ENCODE measurements at regions not wholly inside any gene's neighbourhood (a gene's known extent, or its start where the extent isn't known, plus 50 kb on each side); places are given as distances from the start of the nearest gene placed in this dataset.

DNA sequence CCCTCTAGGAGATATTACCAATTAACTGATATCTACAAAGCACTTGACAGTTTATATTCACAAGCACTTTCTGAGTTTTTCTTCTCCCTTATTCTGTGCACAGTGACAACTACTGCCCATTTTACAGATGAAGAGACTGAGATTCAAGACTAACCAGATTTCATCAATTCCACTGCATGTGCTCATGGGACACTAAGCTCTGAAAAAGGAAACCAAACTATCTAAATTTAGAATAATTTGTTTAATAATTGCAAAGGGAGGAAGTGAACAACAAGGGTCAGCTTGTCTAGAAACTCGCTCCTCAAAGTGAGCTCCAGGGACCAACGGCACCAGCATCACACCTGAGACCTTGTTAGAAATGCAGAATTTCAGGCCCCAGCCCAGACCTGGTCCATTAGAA, 50.8 kb upstream of the MYLIP start:
- no peak for DNase-seq (ENCODE audit: low spot score)

DNA sequence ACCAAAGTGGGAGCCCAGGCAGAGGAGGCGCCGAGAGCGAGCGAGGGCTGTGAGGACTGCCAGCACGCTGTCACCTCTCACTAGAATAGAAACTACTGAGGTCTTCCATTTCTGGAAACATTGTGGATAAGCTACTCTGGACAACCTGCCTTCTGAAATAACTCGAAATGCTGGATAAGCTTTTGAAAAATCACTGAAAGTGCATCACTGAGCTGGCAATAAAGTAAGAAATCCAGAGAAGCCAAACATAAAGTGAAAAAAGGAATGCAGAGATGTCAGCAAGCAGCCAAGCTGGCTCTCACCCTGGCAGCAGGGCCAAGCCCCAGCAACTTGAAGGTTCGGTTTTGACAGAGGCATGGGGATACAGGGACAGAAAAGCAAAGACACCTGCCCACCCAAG, 59.2 kb upstream of the MYLIP start:
- no peak for DNase-seq (ENCODE audit: low spot score)

DNA sequence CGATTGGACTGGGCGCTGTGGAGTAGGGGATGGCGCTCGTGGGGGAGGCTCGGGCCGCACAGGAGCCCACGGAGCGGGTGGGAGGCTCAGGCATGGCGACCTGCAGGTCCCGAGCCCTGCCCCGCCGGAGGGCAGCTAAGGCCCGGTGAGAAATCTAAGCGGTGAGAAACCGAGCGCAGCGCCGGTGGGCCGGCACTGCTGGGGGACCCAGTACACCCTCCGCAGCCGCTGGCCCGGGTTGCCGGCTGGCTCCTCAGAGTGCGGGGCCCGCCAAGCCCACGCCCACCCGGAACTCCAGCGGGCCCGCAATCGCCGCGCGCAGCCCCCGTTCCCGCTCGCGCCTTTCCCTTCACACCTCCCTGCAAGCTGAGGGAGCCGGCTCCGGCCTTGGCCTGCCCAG, 59.7 kb upstream of the MYLIP start:
- no peak for DNase-seq (ENCODE audit: low spot score)

DNA sequence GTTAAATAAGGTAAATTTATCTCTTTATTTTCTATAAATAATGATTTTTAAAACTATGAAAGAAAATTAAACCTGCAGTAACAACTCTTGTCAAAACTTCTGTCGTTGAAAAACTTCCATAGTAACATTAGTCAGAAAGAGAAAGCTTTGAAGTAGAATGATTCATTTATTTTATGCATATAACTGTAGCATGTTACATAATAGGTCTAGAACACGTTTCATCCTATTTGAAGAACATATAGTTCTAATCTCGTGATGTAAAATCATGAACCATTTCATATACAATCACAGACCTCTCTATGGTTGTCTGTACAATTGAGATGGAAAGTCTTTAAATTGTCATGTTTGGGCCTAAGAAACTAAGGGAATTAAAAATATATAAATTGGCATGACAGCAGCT, 61.3 kb upstream of the MYLIP start:
- no peak for DNase-seq (ENCODE audit: low spot score)

DNA sequence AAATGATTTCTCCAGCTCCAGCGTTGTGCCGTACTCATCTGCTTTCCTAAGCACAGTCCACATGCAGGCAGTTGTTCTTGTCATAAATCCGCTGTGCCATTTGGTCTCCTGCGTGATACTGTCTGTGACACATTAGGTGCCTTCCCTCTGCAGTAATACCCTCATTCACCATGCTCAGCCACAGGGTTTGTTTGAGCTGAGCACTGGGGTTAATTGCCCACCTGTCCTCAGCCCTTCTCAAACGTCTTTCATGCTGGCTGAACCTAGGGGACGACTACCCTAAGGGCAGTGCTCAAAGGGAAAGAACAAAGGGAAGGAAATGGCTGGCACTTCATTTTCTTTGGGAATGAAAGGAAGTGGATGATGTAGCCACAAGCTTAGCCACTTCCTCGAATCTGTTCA, 64.2 kb upstream of the MYLIP start:
- DNase-seq (ENCODE audit: low spot score) = no peak

DNA sequence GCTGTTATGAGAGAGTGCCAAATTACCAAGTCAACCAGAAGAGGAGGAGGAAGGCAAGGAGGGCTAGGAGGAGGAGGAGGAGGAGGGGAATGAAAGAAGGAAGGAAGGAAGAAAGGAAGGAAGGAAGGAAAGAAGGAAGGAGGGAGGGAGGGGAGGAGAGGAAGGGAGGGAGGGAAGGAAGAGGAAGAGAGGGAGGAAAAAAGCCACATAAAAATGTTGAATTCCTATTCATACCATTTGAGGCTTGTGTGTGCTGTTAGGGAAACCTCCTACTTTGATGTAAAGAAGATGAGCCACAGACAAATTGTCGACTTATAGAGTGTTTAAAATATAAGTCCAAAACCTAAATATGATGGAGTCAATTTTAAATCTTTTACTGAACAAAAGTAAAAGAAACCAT, 65.3 kb upstream of the MYLIP start:
- no peak for DNase-seq (ENCODE audit: low spot score)

DNA sequence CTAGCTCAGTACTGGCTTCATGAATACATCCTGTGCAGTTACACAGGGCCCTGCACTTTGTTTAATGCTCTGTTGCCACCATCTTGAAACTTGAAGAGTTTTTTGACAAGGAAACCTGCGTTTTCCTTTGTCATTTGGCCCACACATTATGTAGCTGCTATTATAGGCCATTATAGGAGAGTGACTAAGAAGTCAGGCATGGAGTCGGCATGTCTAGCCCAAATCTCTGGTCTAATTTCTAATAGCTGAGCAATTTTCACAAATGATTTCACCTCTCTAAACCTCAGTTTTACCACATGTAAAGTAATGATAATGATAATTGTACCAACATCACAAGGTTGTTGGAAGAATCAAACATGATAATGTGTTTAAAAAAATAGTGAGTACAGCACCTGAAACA, 67.1 kb upstream of the MYLIP start:
- no peak for DNase-seq (ENCODE audit: low spot score)

DNA sequence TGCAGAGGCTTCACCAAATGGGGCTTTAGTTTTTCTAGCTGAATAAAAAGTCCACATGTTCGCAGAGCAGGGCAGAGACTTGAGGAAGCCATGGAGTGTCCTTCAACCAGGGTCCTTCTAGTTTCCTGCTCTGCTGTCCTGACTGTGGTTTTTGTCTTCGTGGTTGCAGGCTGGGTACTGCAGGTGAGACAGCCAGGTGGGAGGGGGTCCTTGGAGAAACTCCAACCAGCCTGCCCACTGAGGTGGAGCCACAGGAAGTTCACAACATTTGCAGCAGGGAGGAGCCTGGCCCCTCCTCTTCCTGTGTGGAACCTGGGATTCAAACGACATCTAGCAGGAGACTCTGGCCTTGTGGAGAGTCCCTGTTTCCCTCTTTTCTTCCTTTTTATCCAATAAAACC, 68.8 kb upstream of the MYLIP start:
- DNase-seq (ENCODE audit: low spot score) = no peak

DNA sequence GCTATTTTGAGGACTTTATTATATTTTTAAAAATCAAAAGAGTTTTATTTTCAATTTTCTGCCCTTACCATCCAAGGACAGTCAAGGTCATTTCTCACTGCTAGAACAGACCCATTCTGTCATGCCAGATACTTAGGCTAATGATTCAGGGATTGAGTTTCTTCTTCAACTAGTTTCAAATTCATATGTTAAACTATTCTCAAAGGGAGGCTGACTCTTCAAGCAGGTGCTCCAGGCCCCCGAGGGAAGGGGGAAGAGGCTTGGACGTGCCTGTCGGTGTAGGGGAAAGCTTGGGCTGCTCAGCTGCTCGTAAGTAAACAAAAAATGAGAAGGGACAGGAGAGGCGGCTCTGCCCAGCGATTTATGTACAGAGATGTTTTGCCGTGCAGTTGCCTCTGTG, 69.4 kb upstream of the MYLIP start:
- no peak for DNase-seq (ENCODE audit: low spot score)

DNA sequence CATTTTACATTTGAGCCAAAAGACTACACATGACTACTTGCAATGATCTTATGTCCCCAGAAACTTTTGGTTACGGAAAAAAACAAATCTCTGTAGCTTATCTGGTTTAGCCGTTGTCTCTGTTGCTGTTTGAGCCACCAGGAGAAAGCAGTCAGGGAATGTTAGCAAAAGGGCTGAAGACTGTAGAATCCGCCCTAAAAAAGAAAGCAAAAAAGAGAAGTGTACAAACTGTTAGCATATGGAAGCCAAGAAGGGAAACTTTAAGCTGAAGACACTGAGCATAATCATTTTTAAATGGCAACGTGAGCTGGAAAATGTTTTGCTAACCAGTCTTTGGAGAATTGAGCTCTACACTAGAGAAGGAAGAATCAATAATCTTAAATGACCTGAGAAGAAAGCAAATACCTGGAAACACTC, 69.9 kb upstream of the MYLIP start:
- no peak for DNase-seq (ENCODE audit: low spot score)

DNA sequence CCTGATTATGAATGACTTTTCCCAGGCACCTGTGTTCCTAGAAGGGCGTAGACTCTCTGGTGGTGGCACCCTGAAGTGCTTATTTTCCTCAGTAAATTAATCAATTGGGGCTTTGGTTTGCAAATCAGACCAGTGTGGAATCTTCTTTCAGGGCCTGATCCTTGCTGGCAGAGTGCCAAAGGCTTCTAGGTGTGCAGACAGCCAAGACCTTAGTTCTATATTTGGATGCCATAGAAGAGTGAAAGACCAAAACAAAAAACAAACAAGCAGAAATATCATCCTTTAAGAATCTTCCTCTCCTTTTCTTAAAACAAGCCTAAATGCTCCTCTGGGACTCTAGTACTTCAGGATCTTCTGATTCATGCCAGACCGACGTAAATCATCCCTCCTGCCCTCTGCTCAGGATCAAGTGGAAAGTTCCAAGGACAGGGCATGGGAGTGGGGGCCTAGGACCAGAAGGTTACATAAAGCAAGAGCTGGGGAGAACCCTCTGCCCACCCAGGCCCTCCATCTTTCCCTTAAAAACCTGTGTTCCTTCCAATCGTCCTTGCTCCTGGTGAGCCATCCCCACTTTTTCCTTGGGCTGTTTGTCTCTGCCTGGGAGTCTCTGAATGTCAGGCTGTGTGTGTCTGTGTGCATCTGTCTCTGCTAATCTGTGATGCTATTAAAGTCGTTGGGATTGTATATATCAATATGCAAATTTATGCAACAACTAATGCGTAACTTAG, 70.5 kb upstream of the MYLIP start:
- peak; percentile 11 for DNase-seq (ENCODE audit: low spot score)

DNA sequence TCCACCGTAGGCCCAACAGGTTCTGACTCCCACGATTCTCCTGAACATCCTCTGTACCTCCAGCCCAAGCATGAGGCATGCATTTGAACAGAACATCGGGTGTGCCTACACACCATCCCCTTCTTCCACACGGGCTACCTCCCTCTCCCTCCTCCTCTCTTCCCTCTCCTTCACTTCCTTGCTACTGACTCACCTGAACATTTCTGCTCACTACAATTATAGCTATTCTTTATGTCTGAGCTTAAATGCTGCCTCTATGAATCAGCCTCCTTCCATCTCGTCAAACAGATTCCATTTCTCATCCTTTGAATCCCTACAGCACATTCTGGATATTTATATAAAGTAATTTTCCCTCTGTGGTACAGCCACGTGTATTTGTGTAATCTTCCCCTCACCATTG, 71.4 kb upstream of the MYLIP start:
- no peak for DNase-seq (ENCODE audit: low spot score)

DNA sequence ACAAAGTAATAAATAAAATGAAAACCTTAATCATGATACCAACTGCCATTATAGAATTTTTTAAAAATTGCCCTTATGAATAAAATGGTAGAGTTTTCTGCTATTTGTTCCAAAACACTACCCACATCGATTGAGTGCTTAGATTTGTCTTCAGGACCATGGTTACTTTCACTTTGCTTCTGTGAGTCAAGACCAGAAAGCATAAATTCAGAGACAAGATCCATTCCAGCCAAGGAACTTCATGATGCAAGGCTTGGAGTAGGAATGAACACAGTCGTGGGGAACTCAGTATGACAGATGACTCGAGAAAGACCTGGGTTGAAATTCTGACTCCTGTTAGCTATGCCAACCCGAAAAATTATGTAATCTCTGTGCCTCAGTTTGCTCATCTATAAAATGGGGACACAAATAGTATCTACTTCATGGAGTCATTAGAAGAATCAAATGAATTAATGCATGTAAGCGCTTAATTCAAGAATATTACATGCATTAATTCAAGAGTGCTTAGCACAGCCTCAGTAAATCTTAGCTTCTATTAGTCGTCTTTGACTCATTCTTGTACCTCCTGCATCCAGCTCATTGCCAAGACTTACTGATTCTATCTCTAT, 72.5 kb upstream of the MYLIP start:
- no peak for DNase-seq (ENCODE audit: low spot score)

DNA sequence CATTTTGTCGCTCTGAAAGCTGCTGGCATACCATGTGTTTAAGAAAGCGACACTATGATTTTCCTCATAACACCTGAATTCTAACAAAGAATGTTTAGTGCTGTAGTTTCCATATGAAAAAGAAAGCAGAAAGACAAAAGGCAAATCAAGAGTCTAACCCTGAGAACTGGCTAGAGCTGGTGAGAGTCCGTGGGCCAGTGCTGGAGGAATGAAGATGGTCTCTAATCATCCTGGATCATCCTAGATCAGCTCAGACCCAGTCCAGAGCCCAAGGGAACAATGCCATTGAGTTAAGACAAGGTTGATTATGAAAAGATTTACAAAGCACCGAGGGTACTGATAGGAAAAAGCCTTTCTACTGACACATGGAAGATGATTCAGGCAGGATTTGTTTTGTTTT, 73.0 kb upstream of the MYLIP start:
- no peak for DNase-seq (ENCODE audit: low spot score)

DNA sequence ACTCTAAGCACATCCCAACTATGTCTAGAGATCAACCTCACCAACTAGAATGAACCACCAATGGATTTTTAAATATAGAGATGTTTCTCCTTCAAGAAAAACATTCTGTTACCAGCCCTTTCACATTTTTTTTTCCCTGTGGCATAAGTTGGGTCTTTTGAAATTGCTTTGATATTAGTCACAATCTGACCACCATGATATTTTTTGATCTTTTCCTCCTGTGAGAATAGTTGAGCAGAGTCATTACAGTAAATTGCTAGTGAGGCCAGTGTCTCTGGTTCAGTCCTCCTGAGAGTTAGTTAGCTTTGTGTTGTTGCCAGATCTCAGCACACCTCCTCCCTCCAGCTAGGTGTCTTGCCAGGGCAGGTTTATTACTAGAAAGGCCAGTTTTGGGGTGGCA, 79.7 kb upstream of the MYLIP start:
- no peak for DNase-seq (ENCODE audit: low spot score)

DNA sequence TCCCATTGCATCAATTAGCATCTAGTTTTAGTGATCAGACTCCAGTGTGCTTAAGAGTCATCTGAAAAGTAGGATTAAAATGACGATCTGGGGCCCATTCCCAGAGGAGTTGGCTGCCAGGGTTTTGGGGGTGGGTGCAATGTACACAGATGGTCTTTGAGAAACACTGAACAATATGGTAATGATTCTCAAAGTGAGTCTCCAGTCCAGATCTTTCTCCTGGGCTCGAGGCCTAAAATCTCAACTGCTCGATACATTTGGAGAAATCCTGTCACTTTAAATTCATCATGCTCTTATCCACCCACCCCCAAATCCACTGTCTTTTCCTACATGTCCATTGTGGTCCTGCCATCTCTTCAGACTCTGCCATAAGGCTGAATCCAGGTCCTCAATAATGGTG, 80.7 kb upstream of the MYLIP start:
- DNase-seq (ENCODE audit: low spot score) = no peak

DNA sequence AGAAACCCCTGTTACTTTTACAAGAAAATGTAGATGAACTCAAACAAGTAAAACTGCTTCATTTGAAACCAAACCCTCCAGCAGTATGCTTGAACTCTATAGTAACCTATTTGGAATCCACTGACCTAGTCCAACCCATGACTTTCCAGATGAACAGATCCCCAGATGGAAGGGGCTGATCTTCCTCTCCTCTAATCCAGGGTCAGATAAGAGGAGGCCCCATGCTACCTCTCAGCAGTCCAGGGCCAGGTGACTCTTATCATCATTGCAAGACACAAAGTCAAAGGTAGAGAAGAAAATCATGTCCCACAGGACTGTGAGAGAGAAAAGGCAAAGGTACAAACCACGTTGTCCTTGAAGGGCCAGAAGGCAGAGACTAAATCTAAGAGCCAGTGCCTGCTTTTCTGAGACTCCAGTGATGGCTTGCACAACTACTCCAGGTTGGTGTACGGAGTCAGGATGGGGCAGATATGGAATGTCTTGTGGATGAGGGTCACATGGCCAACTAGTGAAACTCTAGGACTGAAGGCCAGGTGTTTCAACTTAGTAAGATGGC, 81.4 kb upstream of the MYLIP start:
- DNase-seq (ENCODE audit: low spot score) = no peak

DNA sequence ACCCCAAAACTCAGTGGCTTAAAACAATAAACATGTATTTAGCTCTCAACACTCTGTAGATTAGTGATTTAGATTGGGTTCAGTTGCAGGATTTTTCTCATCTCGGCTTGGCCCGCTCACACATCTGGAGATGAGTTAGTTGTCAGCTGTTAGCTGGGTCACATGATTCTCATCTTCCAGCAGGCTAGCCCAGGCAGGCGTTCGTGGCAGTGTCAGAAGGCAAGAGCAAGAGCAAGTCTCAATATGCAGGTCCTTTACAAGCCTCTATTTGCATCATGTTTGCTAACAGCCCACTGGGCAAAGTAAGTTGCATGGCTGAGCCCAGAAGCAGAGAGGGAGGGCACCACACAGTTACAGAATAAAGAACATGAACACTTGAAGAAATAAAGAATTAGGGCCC, 83.6 kb upstream of the MYLIP start:
- peak; percentile 31 for DNase-seq (ENCODE audit: low spot score)

DNA sequence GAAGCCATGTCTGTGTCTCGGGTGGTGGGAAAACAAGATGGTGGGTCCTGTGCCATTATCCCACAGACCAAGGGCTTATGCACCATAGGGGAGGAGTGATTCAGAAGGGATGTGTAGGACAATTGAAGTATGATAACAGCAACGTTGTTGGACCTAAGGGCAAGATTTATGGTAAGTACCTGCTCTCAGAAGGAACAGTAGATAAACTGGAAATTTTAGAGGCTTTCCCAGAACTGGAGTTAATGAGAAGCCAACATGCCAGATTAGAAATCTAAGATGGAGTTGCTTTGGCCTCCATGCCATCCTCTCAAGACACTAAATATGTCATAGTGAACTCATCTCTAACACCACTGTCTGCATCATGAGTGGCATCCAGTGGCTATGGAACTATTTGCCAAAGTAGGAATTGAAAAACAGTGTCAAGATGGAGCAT, 84.7 kb upstream of the MYLIP start:
- DNase-seq (ENCODE audit: low spot score) = no peak

DNA sequence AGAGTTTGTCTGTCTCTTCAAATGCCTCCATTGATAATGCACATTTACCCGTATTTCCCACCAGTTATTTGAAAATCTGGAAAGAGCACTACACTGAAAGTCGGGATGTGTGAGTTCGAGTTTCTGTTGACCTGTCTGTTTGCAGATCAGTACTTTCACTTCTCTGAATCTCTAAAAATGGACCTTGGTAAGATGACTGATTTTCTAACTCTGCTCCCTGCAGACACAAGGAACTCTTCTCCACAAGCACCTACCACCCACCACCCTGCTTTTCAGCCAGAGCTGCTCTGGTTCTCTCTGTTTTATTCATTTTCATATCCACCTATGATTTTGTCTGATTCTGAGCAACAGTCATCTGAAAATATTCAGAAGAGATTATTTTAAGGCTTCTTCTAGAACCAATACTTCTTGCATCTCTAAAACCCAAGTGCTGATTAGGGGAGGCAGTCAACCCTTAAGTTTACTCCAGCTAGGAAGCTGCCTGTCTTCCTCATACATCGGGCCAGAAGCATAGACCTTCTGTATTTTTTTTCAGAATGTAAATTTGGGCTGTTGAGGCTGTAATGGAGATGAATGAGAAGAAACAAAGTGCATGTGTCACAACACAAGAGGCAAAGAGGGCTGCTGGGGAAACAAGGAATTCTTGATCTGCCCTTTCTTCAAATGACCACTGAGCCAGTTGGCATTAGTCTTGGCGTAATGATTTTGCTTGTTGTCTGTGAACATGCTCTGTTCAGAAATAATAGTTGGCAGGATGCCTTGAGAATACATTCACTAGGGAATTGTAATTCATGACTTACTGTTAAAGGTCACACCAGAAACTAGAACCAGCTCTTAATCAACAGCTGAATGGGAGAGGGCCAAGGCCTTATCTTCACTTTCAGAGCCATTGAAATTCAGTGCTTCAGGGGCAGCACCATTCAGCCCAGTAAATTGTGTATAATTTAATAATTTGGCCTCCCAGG, 85.4 kb upstream of the MYLIP start:
- no peak for DNase-seq (ENCODE audit: low spot score)

DNA sequence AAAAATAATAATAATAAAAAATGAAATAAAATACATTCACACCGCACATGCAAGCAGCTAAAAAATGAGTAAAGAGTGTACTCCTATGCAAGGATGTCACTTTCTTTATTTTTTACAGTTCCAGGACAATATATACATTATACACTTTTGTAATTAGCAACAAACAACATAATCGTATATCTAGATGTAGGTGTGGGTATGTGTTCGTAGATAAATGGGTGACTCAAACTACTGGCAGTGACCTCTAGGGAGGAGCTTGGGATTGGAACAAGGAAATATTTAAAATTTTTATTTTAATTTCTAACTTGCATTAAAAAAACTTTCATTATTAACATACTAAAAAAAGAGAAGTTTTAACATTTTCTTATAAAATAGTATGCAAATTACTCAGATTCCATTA, 86.1 kb upstream of the MYLIP start:
- DNase-seq (ENCODE audit: low spot score) = no peak

DNA sequence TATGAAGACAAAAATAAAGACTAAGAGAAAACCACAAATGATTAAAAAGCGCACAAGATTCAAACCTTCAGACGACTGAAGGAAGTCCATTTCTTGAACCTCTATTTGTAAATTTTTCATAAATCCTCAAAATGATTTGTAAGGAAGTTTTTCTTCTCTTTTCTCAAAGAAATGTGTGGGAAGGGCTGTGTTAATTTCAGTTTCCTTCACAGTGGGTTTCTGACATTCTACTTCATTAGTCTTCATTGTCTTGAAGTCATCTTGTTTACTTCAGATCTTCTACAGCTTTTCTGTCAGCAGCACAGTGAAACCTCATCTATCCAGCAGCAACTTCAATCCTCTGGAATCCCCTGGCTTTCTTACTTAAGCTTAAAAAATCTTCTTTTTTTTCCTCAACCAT, 87.6 kb upstream of the MYLIP start:
- no peak for DNase-seq (ENCODE audit: low spot score)
